D721Med (cell line): ENCODE measurements at regions not wholly inside any gene's neighbourhood (a gene's known extent, or its start where the extent isn't known, plus 50 kb on each side); places are given as distances from the start of the nearest gene placed in this dataset.

ENCODE experiments used
- DNase-seq: peaks from one replicate; pipeline ENCODE4 v3.0.0; 2011; ENCODE audit warnings: low spot score; ENCODE audit not compliant: insufficient read length
- FAIRE-seq: peaks from 2 replicates; lab custom pipeline; 2011; peaks lifted over from hg19 to GRCh38; lab: Jason Lieb, UNC
- CTCF ChIP-seq: IDR thresholded peaks from 2 replicates; pipeline ENCODE4 v1.5.1; 2012; ENCODE audit warnings: mild to moderate bottlenecking, control low read depth; ENCODE audit not compliant: insufficient read depth; ENCODE audit errors: missing control alignments

- no peak for TF ChIP-seq CTCF
- DNase-seq (no peak), FAIRE-seq (no peak)
Observed at GRCh38 chr21:35207322-35207721, 158.2 kb upstream of the RUNX1 start.

DNA sequence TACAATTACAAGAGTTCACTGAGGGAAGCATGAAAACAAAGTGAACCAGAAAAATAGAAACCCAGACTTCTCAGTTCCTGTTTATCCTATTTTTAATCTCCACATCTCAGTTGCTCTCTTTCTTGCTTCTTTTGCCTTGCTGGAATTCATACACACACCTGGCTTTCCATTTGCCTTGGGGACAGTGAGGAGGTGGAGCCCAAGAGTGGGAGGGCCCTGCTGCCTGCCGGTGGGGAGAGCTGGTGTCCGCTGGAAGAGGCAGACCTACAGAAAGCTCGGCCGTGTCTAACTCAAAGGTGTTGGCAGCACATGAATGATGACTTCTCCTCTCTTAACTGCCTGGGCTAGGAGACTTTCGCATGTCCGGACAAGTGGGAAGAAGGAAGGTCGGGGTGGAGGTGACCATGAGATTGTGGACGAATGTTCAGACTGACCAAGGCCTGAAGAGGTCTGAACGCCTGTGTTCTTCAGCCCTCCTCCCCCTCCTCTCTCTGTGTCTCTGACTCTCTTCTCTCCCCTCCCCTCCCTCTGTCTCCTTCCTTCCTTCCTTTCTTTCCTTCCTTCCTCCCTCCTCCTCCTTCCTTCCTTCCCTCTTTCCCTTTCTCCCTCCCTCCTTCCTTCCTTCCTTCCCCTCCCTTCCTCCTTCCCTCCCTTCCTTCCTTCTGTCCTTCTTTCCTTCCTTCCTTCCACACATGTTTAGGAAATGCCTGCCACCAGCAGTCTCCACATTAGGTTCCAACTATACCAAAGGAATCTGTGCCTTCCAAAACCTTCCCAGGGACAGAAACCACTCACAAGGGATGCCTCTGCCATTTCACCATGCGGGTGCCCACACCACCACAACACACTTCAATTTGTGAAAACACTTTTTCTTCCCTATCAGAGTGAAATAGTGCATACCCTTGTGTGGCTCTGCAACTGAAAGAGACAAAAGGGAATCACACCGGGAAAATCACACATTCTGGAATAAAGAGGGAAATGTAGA is 157.3 kb upstream of the RUNX1 start:
- no peak for FAIRE-seq
- TF ChIP-seq CTCF = no peak
- DNase-seq = no peak

DNA sequence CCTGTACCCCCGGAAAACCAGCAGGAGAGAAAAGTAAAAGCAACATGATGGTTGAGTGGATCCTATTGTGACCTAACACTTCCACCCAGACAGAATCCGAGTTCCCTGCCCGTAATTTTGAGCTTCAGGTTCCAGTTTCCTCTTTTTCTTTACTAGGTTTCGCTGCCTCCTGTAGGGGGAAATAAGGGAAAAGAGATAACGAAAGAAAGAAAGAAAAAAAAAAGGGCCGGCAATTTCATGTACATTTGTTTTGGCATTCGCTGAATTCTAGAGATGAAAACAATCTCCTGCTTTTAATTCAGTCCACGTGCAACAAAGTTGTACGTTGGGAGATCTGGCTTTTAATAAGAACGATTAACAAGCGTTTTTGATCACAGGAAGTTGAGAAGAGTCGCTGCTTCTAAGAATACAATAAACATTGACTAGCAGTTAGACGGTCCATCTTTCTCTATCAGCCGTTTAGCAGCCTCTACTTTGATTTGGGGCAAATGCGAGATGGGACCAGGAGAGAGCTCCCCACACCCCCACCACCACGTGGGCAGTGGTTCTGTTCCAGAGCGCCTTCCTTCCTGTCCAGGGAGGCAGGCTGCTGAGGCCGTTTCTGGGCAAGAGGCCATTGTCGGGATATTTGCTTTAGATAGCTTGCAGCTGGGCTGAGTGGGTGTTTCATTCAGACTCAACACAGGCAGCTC is 155.9 kb upstream of the RUNX1 start:
- DNase-seq (no peak), FAIRE-seq (no peak)
- no peak for TF ChIP-seq CTCF

DNA sequence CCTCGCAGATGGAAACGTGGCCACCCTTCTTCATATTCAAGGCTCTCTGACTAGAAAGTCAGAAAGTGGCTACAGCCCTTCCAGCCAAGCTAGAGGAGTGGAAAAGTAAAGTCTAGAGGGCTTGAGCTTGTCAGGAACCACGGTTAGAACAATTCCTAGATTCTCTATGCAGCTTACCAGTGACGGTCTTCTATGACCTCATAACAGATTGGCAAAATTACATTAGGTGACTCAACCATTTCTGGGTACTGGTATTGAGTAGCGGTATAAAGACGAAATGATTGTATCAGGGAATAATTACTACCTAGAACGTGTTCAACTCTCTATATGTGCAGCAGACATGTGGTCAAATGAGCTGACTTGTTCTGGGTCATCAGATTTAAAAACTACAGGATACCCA is 155.0 kb upstream of the RUNX1 start:
- no peak for TF ChIP-seq CTCF
- FAIRE-seq (no peak), DNase-seq (no peak)

DNA sequence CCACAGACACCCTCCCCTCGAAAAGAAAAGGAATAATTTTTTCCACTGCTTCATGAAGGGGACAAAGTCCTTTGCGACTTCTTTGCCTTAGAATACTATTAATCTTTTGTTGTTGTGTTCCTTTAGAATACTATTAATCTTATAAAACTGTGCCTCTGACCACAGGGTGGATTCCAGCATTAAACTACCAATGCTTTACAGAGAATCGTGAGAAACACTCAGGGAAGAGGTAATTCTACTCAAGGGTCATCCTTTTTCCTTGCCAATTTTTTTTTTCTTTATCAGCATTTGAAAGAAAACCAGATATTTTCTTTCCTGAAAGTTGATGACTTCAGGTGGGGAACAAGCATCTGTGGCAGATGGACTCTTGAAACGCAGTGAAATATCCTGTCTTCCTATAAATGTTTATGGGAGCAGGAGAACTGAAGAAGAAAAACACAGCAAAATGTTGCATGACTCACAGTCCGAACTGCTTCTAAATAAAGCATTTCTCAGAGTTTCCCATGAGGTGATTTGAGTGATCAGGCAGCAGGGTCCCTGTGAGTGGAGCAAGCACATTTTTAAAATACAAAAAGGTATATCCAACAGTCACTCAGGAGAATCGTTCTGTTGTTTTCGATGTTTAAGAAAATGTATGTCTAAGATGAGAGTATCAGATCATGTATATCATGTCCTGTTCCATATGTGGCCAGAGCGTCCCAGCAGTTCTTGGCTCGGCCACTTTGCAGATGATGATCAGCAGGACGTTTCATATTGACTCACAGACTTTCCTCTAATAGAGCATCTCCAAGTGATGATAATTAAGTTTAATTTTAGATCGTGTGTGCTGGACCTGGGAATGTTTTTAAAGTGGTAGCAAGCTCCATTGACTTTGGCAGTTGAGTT is 154.2 kb upstream of the RUNX1 start:
- DNase-seq (no peak), FAIRE-seq (no peak)
- no peak for TF ChIP-seq CTCF

GRCh38 chr21:35202431-35202830 is 153.3 kb upstream of the RUNX1 start:
- DNase-seq = no peak
- TF ChIP-seq CTCF = no peak
- FAIRE-seq = no peak
